H1 (cell line): ENCODE measurements at regions not wholly inside any gene's neighbourhood (a gene's known extent, or its start where the extent isn't known, plus 50 kb on each side); places are given as distances from the start of the nearest gene placed in this dataset.

ENCODE experiments used
- CTCF ChIA-PET: fragments of 300-600 bp; sonication (Branson Sonifier 250); formaldehyde crosslinking; loops from one replicate; lab custom pipeline; 2021; ENCODE audit not compliant: partially characterized antibody; lab: Charles Lee
- POLR2A ChIA-PET: fragments of 300-600 bp; sonication (Branson Sonifier 250); formaldehyde crosslinking; loops from one replicate; lab custom pipeline; 2021; ENCODE audit warnings: inconsistent platforms; ENCODE audit not compliant: partially characterized antibody; lab: Charles Lee
- DNase-seq, 2 experiments: peaks; one replicate each; pipeline versions ENCODE4 v3.0.0 to v3.0.0-alpha.2; 2010 to 2022; ENCODE audit warnings: low spot score in 2 of 2, low read depth in 1 of 2, mixed read lengths in 1 of 2
- FAIRE-seq: peaks from 2 replicates; lab custom pipeline; 2011; peaks lifted over from hg19 to GRCh38; lab: Jason Lieb, UNC
- H2AFZ ChIP-seq: 2 replicates; pipeline ENCODE4 v1.8.1; 2012; ENCODE audit warnings: low read length, inconsistent platforms
- H2AK5ac ChIP-seq: 2 replicates; pipeline ENCODE4 v1.6.1; 2013; ENCODE audit warnings: low read depth, low read length
- H2BK120ac ChIP-seq: replicated peaks from 2 replicates; pipeline ENCODE3; 2013; ENCODE audit warnings: low read depth, low read length, inconsistent platforms
- H2BK12ac ChIP-seq: 2 replicates; pipeline ENCODE4 v1.6.1; 2013; ENCODE audit warnings: low read depth, low read length
- H2BK15ac ChIP-seq: 2 replicates; pipeline ENCODE4 v1.6.1; 2013; ENCODE audit warnings: low read length
- H2BK20ac ChIP-seq: 2 replicates; pipeline ENCODE4 v1.6.1; 2013; ENCODE audit warnings: low read length
- H2BK5ac ChIP-seq: 2 replicates; pipeline ENCODE4 v1.6.1; 2013; ENCODE audit warnings: low read depth, low read length
- H3K14ac ChIP-seq: 2 replicates; pipeline ENCODE4 v1.6.1; 2013; ENCODE audit warnings: inconsistent platforms; ENCODE audit not compliant: insufficient read length
- H3K18ac ChIP-seq: 2 replicates; pipeline ENCODE4 v1.6.1; 2013; ENCODE audit warnings: low read length; ENCODE audit errors: extremely low read depth
- H3K23ac ChIP-seq: 2 replicates; pipeline ENCODE4 v1.6.1; 2013; ENCODE audit warnings: inconsistent platforms; ENCODE audit not compliant: insufficient read length
- H3K23me2 ChIP-seq: 2 replicates; pipeline ENCODE4 v1.6.1; 2013; ENCODE audit warnings: low read depth, low read length
- H3K27ac ChIP-seq: 2 replicates; pipeline ENCODE4 v1.6.1; 2011; ENCODE audit warnings: low read depth, low read length, inconsistent platforms
- H3K27me3 ChIP-seq, 4 experiments: replicated peaks in 1 of 4; 1 replicate in 1 of 4; 2 replicates in 3 of 4; pipeline versions ENCODE4 v1.6.1 to v1.8.1; 2011 to 2013; ENCODE audit warnings: low read length in 3 of 4, mild to moderate bottlenecking in 3 of 4, inconsistent platforms in 2 of 4, mixed read lengths in 2 of 4, moderate library complexity in 1 of 4; ENCODE audit not compliant: control insufficient read depth in 3 of 4, insufficient read depth in 3 of 4; ENCODE audit errors: extremely low read depth in 1 of 4
- H3K36me3 ChIP-seq, 4 experiments: 2 replicates each; pipeline versions ENCODE4 v1.6.1 to v1.8.1; 2011 to 2013; ENCODE audit warnings: mild to moderate bottlenecking in 4 of 4, low read length in 3 of 4, moderate library complexity in 2 of 4, control low read depth in 1 of 4, inconsistent platforms in 1 of 4; ENCODE audit not compliant: insufficient read depth in 4 of 4, control insufficient read depth in 2 of 4
- H3K4ac ChIP-seq: replicated peaks from 2 replicates; pipeline ENCODE3; 2013; ENCODE audit warnings: low read length, low read depth, mixed read lengths, inconsistent platforms; ENCODE audit not compliant: insufficient read length
- H3K4me1 ChIP-seq, 4 experiments: replicated peaks in 1 of 4; 1 replicate in 1 of 4; 2 replicates in 3 of 4; pipeline versions ENCODE4 v1.6.1 to v1.8.1; 2011 to 2013; ENCODE audit warnings: low read length in 3 of 4, inconsistent platforms in 2 of 4, mixed read lengths in 1 of 4; ENCODE audit not compliant: insufficient read depth in 4 of 4, control insufficient read depth in 3 of 4
- H3K4me2 ChIP-seq, 2 experiments: 2 replicates each; pipeline versions ENCODE4 v1.6.1 to v1.8.1; 2011 to 2013; ENCODE audit warnings: low read depth in 2 of 2, low read length in 2 of 2, control low read depth in 1 of 2, inconsistent platforms in 1 of 2, mild to moderate bottlenecking in 1 of 2; ENCODE audit not compliant: insufficient read depth in 1 of 2
- H3K4me3 ChIP-seq, 4 experiments: fragments of 200-600, 300-600 bp in 1 of 4; sonication (generic), shearing (Covaris generic), sonication (Bioruptor Twin) in 1 of 4; 2 replicates each; pipeline versions ENCODE4 v1.5.1 to v1.8.1; 2011 to 2016; ENCODE audit warnings: low read length in 4 of 4, low read depth in 3 of 4, control low read depth in 2 of 4, inconsistent platforms in 2 of 4, mild to moderate bottlenecking in 2 of 4, mixed read lengths in 1 of 4, moderate library complexity in 1 of 4; ENCODE audit not compliant: insufficient read depth in 2 of 4; ENCODE audit errors: extremely low read depth in 1 of 4
- H3K56ac ChIP-seq: replicated peaks from 2 replicates; pipeline ENCODE3; 2013; ENCODE audit warnings: low read depth, mild to moderate bottlenecking, mixed read lengths, low read length, inconsistent platforms; ENCODE audit not compliant: insufficient read length
- H3K79me1 ChIP-seq: 2 replicates; pipeline ENCODE4 v1.6.1; 2013; ENCODE audit warnings: low read depth, low read length, control low read depth
- H3K79me2 ChIP-seq, 2 experiments: 2 replicates each; pipeline versions ENCODE4 v1.6.1 to v1.8.1; 2012 to 2013; ENCODE audit warnings: low read length in 2 of 2, mild to moderate bottlenecking in 2 of 2, inconsistent platforms in 1 of 2; ENCODE audit not compliant: insufficient read depth in 2 of 2, control insufficient read depth in 1 of 2
- H3K9ac ChIP-seq, 4 experiments: replicated peaks in 1 of 4; 1 replicate in 1 of 4; 2 replicates in 3 of 4; pipeline versions ENCODE4 v1.6.1 to v1.8.1; 2011 to 2013; ENCODE audit warnings: low read depth in 3 of 4, low read length in 3 of 4, control low read depth in 2 of 4, mild to moderate bottlenecking in 2 of 4, moderate library complexity in 2 of 4, inconsistent platforms in 1 of 4; ENCODE audit errors: extremely low read depth in 1 of 4
- H3K9me3 ChIP-seq, 2 experiments: 2 replicates each; pipeline versions ENCODE4 v1.6.1 to v1.8.1; 2012 to 2013; ENCODE audit warnings: mild to moderate bottlenecking in 2 of 2, moderate library complexity in 2 of 2, control low read depth in 1 of 2, inconsistent platforms in 1 of 2, low read depth in 1 of 2, low read length in 1 of 2, mixed read lengths in 1 of 2; ENCODE audit not compliant: insufficient read depth in 2 of 2
- H4K20me1 ChIP-seq, 2 experiments: replicated peaks in 1 of 2; 2 replicates each; pipeline versions ENCODE3 to v1.8.1; 2011 to 2013; ENCODE audit warnings: inconsistent platforms in 2 of 2, low read length in 2 of 2, mild to moderate bottlenecking in 1 of 2; ENCODE audit not compliant: insufficient read depth in 2 of 2, control insufficient read depth in 1 of 2
- H4K5ac ChIP-seq: 2 replicates; pipeline ENCODE4 v1.6.1; 2013; ENCODE audit warnings: low read length, low read depth, mixed read lengths, inconsistent platforms; ENCODE audit not compliant: insufficient read length
- H4K8ac ChIP-seq: 2 replicates; pipeline ENCODE4 v1.8.0; 2013; ENCODE audit warnings: mild to moderate bottlenecking, moderate library complexity, low read length, inconsistent platforms; ENCODE audit not compliant: insufficient read depth; ENCODE audit errors: extremely low read depth
- H4K91ac ChIP-seq: replicated peaks from 2 replicates; pipeline ENCODE3; 2013; ENCODE audit warnings: low read length, mixed read lengths, inconsistent platforms; ENCODE audit not compliant: insufficient read length
- CHD1 ChIP-seq: IDR thresholded peaks from 2 replicates; pipeline ENCODE4 v1.6.1; 2012; ENCODE audit warnings: low read depth, low read length, improper control_type of control experiment
- CHD2 ChIP-seq: IDR thresholded peaks from 2 replicates; pipeline ENCODE4 v1.6.1; 2012; ENCODE audit warnings: low read length, improper control_type of control experiment
- EP300 ChIP-seq, 2 experiments: IDR thresholded peaks; 1 replicate in 1 of 2; 2 replicates in 1 of 2; pipeline ENCODE4 v1.6.1; 2011 to 2012; ENCODE audit warnings: low read depth in 2 of 2, low read length in 2 of 2, mild to moderate bottlenecking in 2 of 2, borderline replicate concordance in 1 of 2, inconsistent platforms in 1 of 2, moderate library complexity in 1 of 2
- JUN ChIP-seq: IDR thresholded peaks from 2 replicates; pipeline ENCODE4 v1.6.1; 2011; ENCODE audit warnings: low read depth, mild to moderate bottlenecking, improper control_type of control experiment, low read length
- KDM1A ChIP-seq: fragments of 200-600, 300-600 bp; sonication (generic); IDR thresholded peaks from 2 replicates; pipeline ENCODE4 v1.7.1; 2016; ENCODE audit warnings: mild to moderate bottlenecking, low read length, borderline replicate concordance
- KDM5A ChIP-seq: fragments of 200-600 bp; IDR thresholded peaks from 2 replicates; pipeline ENCODE4 v1.7.1; 2012; ENCODE audit warnings: mild to moderate bottlenecking, low read length, inconsistent platforms, mixed read lengths
- PHF8 ChIP-seq: fragments of 200-600 bp; sonication (generic); conservative IDR thresholded peaks from 2 replicates; pipeline ENCODE4 v1.7.1; 2012; ENCODE audit warnings: low read depth, mild to moderate bottlenecking, inconsistent platforms, low read length, moderate library complexity
- RBBP5 ChIP-seq: IDR thresholded peaks from 2 replicates; pipeline ENCODE4 v1.7.1; 2012; ENCODE audit warnings: low read depth, mild to moderate bottlenecking, inconsistent platforms, low read length, moderate library complexity, borderline replicate concordance
- RXRA ChIP-seq: IDR thresholded peaks from 2 replicates; pipeline ENCODE4 v1.6.1; 2011; ENCODE audit warnings: low read depth, mild to moderate bottlenecking, low read length, moderate library complexity; ENCODE audit not compliant: insufficient read depth
- SUZ12 ChIP-seq: fragments of 200-600 bp; sonication (generic); IDR thresholded peaks from 2 replicates; pipeline ENCODE4 v1.6.1; 2012; ENCODE audit warnings: mild to moderate bottlenecking, inconsistent platforms, low read length, moderate library complexity, mixed read lengths
- WGBS, 2 experiments: shearing (Covaris generic) in 1 of 2; methylation state at CpG; one replicate each; pipeline versions ENCODE4 v1.1.6 to v1.1.7; 2013 to 2015; ENCODE audit warnings: low lambda C conversion rate in 2 of 2, mixed read lengths in 2 of 2, inconsistent platforms in 1 of 2, low coverage in 1 of 2, missing lambda C conversion rate in 1 of 2; ENCODE audit not compliant: insufficient replicate concordance in 2 of 2, insufficient coverage in 1 of 2, insufficient read length in 1 of 2; ENCODE audit errors: extremely low coverage in 1 of 2, missing lambda C conversion rate in 1 of 2; 5-methylcytosine and 5-hydroxymethylcytosine counted together

DNA sequence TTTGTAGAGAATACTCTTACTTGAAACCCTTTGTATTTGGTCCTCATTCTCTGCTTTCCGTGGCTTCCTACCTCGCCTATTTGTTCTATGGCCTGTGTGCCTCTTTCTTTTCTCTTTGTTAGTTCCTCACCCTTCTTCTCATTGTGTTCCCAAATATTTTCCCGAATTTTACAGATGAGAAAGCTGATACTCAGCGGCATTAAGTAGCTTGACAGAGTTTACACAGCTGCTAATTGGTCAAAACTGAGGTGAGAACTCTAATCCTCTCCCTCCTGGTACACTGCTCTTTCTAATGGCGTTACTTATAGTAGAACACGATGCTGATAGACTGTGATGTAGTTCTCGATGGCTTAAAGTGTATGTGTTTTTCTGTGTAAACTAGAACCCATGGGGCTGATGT, 80.7 kb upstream of the HDAC9 start (continued):
- TF ChIP-seq KDM1A = no peak

DNA sequence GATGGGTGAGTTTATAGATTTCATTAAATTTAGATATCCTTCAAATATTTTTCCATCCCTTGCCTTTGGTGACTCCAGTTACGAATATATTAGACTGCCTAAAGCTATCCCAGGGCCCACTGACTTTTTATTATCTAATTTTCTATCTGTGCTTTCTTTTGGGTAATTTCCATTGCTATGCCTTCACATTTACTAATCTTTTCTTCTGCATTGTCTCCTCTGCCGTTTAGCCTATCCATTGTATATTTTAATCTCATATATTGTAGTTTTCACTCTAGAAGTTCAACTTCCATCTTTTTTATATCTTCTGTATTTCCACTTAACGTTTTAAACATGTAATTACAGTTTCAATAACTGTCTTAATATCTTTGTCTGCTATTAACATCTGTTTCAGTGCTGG, 78.6 kb upstream of the HDAC9 start:
- Histone ChIP-seq H2AK5ac (no peak overlapping the region), H3K27me3 (no peaks in the 10 kb centered on the region), H3K56ac (no peak overlapping the region), H3K4me3 (no peak overlapping the region), H3K9me3 (no peaks in the 10 kb centered on the region), H3K18ac (no peak overlapping the region), H2BK5ac (no peak overlapping the region), H4K91ac (no peak overlapping the region), H3K79me1 (no peaks in the 10 kb centered on the region), H3K36me3 (no peaks in the 10 kb centered on the region; a peak in 1 of 8 replicates), H3K27ac (no peak overlapping the region), H3K9ac (no peak overlapping the region), H2BK20ac (no peak overlapping the region), H2BK15ac (no peak overlapping the region), H3K14ac (no peak overlapping the region), H4K5ac (no peak overlapping the region), H3K4me1 (peaks cover 0 to 8% (median 2%) of the 10 kb centered on the region in 4 experiments; a peak in 3 of 7 replicates), H2BK120ac (no peak overlapping the region), H2BK12ac (no peak overlapping the region), H3K23ac (no peak overlapping the region), H3K4ac (no peak overlapping the region), H3K79me2 (no peaks in the 10 kb centered on the region), H4K8ac (no peak overlapping the region), H2AFZ (no peak overlapping the region), H3K23me2 (no peaks in the 10 kb centered on the region), H4K20me1 (no peaks in the 10 kb centered on the region), H3K4me2 (no peak overlapping the region)
- TF ChIP-seq SUZ12 = no peak
- TF ChIP-seq JUN = no peak
- no peak for TF ChIP-seq PHF8
- TF ChIP-seq KDM5A = no peak
- TF ChIP-seq RBBP5 = no peak
- no peak for TF ChIP-seq EP300 (IDR thresholded peaks at IDR 0.05; ENCODE audit: borderline replicate concordance in 1 of 2, low read depth in 2 of 2, low read length in 2 of 2)
- no peak for TF ChIP-seq RXRA
- TF ChIP-seq CHD2 = no peak
- TF ChIP-seq CHD1 = no peak
- FAIRE-seq = no peak
- WGBS, 2 experiments = 94 to 100% methylated on average over 1 to 3 of the region's 3 CpGs
- ChIA-PET POLR2A (no interaction called here), CTCF (no interaction called here)
- no peak for DNase-seq
